Neuronal stem cell (in vitro differentiated cells): ENCODE measurements at regions not wholly inside any gene's neighbourhood (a gene's known extent, or its start where the extent isn't known, plus 50 kb on each side); places are given as distances from the start of the nearest gene placed in this dataset.

Experiments used
- DNase-seq: peaks from one replicate; pipeline ENCODE4 v3.0.0-alpha.2; 2013; ENCODE audit warnings: low spot score
- H2AFZ ChIP-seq: one replicate; pipeline ENCODE4 v1.6.1; 2013; ENCODE audit warnings: mild to moderate bottlenecking, low read length, inconsistent platforms
- H2AK5ac ChIP-seq: 2 replicates; pipeline ENCODE4 v1.6.1; 2013; ENCODE audit warnings: low read depth, mild to moderate bottlenecking, inconsistent platforms, low read length, moderate library complexity, mixed read lengths
- H2BK120ac ChIP-seq: 2 replicates; pipeline ENCODE4 v1.6.1; 2013; ENCODE audit warnings: low read depth, mild to moderate bottlenecking, inconsistent platforms, low read length, moderate library complexity, mixed read lengths
- H2BK12ac ChIP-seq: one replicate; pipeline ENCODE4 v1.6.1; 2013; ENCODE audit warnings: low read length, inconsistent platforms
- H2BK15ac ChIP-seq: 2 replicates; pipeline ENCODE4 v1.6.1; 2013; ENCODE audit warnings: mild to moderate bottlenecking, low read length, inconsistent platforms, mixed read lengths
- H2BK5ac ChIP-seq: one replicate; pipeline ENCODE4 v1.6.1; 2013; ENCODE audit warnings: inconsistent platforms, mild to moderate bottlenecking, low read length, moderate library complexity
- H3K14ac ChIP-seq: one replicate; pipeline ENCODE4 v1.6.1; 2013; ENCODE audit warnings: low read length, inconsistent platforms
- H3K18ac ChIP-seq: 2 replicates; pipeline ENCODE4 v1.6.1; 2013; ENCODE audit warnings: low read length, inconsistent platforms
- H3K23ac ChIP-seq: 2 replicates; pipeline ENCODE4 v1.6.1; 2013; ENCODE audit warnings: low read depth, mild to moderate bottlenecking, mixed read lengths, low read length, inconsistent platforms; ENCODE audit not compliant: poor library complexity
- H3K27ac ChIP-seq: replicated peaks from 3 replicates; pipeline ENCODE4 v1.5.1; 2013; ENCODE audit warnings: low read length, inconsistent platforms
- H3K27me3 ChIP-seq, 3 experiments: 2 replicates each; pipeline ENCODE4 v1.6.1; 2013; ENCODE audit warnings: low read length in 3 of 3, mild to moderate bottlenecking in 2 of 3, inconsistent platforms in 1 of 3, low read depth in 1 of 3, mixed read lengths in 1 of 3, moderate library complexity in 1 of 3; ENCODE audit not compliant: control insufficient read depth in 3 of 3, insufficient read depth in 3 of 3
- H3K36me3 ChIP-seq, 2 donors: replicated peaks in 1 of 2; 2 replicates each; pipeline ENCODE4 v1.6.1; 2013; ENCODE audit warnings: low read length in 2 of 2; ENCODE audit not compliant: control insufficient read depth in 2 of 2, insufficient read depth in 2 of 2
- H3K4ac ChIP-seq: 2 replicates; pipeline ENCODE4 v1.6.1; 2013; ENCODE audit warnings: inconsistent platforms, mild to moderate bottlenecking, low read length, moderate library complexity
- H3K4me1 ChIP-seq, 2 donors: 1 replicate in 1 of 2; 2 replicates in 1 of 2; pipeline ENCODE4 v1.6.1; 2013; ENCODE audit warnings: low read length in 2 of 2, low read depth in 1 of 2; ENCODE audit not compliant: control insufficient read depth in 2 of 2, insufficient read depth in 1 of 2
- H3K4me2 ChIP-seq: one replicate; pipeline ENCODE4 v1.6.1; 2013; ENCODE audit warnings: mild to moderate bottlenecking, low read length, inconsistent platforms; ENCODE audit not compliant: insufficient read depth, poor library complexity, severe bottlenecking
- H3K4me3 ChIP-seq, 2 donors: 2 replicates each; pipeline ENCODE4 v1.5.1; 2013; ENCODE audit warnings: low read length in 2 of 2, mild to moderate bottlenecking in 2 of 2, inconsistent platforms in 1 of 2, moderate library complexity in 1 of 2
- H3K79me1 ChIP-seq: one replicate; pipeline ENCODE4 v1.6.1; 2013; ENCODE audit warnings: low read depth, mild to moderate bottlenecking, inconsistent platforms, low read length, moderate library complexity
- H3K9ac ChIP-seq: one replicate; pipeline ENCODE4 v1.6.1; 2013; ENCODE audit warnings: mild to moderate bottlenecking, low read depth, low read length, inconsistent platforms; ENCODE audit not compliant: poor library complexity
- H3K9me3 ChIP-seq, 2 donors: replicated peaks in 1 of 2; 2 replicates each; pipeline versions ENCODE3 to v1.6.1; 2013; ENCODE audit warnings: low read length in 2 of 2, mild to moderate bottlenecking in 2 of 2, inconsistent platforms in 1 of 2, low read depth in 1 of 2, mixed read lengths in 1 of 2, moderate library complexity in 1 of 2; ENCODE audit not compliant: control insufficient read depth in 2 of 2, insufficient read depth in 1 of 2
- H4K8ac ChIP-seq: one replicate; pipeline ENCODE4 v1.6.1; 2013; ENCODE audit warnings: low read depth, mild to moderate bottlenecking, inconsistent platforms, low read length, moderate library complexity
- H4K91ac ChIP-seq: one replicate; pipeline ENCODE4 v1.6.1; 2013; ENCODE audit warnings: low read length, low read depth, mild to moderate bottlenecking, inconsistent platforms; ENCODE audit not compliant: poor library complexity
- WGBS, 2 donors: extraction: QIAGEN DNeasy Blood & Tissue Kit; methylation state at CpG; one replicate each; pipeline ENCODE4 v1.1.7; 2013; ENCODE audit warnings: missing lambda C conversion rate in 2 of 2, mixed read lengths in 1 of 2; ENCODE audit not compliant: insufficient read length in 2 of 2, insufficient replicate concordance in 1 of 2; ENCODE audit errors: extremely low coverage in 2 of 2; 5-methylcytosine and 5-hydroxymethylcytosine counted together

- Histone ChIP-seq H3K9me3 (no peaks in the 10 kb centered on the region), H3K23ac (no peak overlapping the region), H4K8ac (no peak overlapping the region), H4K91ac (no peak overlapping the region), H3K18ac (no peak overlapping the region), H2BK5ac (no peak overlapping the region), H2BK12ac (no peak overlapping the region), H3K9ac (no peak overlapping the region), H3K27ac (no peak overlapping the region), H2AFZ (no peak overlapping the region), H3K4me2 (no peak overlapping the region), H3K27me3 (no peaks in the 10 kb centered on the region), H3K36me3 (no peaks in the 10 kb centered on the region), H2AK5ac (no peak overlapping the region), H3K4me3 (no peak overlapping the region), H3K4ac (no peak overlapping the region), H3K79me1 (no peaks in the 10 kb centered on the region), H2BK120ac (no peak overlapping the region), H3K14ac (no peak overlapping the region), H3K4me1 (no peaks in the 10 kb centered on the region), H2BK15ac (no peak overlapping the region)
- no peak for DNase-seq
- no CpG with 5 or more reads among the region's 2 CpGs for whole genome bisulfite sequencing, 2 donors
Measured at GRCh38 chr16:22979038-22979437, 165.1 kb downstream of the HS3ST2 start.

DNA sequence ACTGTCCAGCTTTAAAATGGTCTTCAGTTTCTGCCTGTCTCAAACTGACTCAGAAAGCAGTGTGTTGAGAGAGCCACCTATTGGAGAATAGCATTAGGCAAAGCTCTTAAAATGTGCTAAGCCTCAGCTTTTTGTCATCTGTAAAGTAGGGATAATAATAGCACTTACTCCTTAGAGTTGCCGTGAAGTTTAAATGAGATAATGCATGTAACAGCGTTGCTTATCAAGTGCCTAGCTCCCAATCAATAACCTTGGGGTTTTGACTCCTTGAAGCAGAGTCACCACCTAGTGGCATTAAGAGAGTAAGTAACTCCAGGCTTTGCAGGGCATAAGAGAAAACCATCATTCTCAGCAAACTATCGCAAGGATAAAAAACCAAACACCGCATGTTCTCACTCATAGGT is 163.3 kb downstream of the HS3ST2 start:
- no CpG with 5 or more reads among the region's 4 CpGs for WGBS, 2 donors
- Histone ChIP-seq H3K27me3 (no peaks in the 10 kb centered on the region), H3K23ac (no peak overlapping the region), H2BK120ac (no peak overlapping the region), H3K36me3 (no peaks in the 10 kb centered on the region), H3K4me3 (no peak overlapping the region), H2AFZ (no peak overlapping the region), H2AK5ac (no peak overlapping the region), H3K4me1 (no peaks in the 10 kb centered on the region), H3K9ac (no peak overlapping the region), H3K9me3 (no peaks in the 10 kb centered on the region), H4K8ac (no peak overlapping the region), H2BK15ac (no peak overlapping the region), H3K27ac (no peak overlapping the region), H2BK12ac (no peak overlapping the region), H3K18ac (no peak overlapping the region), H4K91ac (no peak overlapping the region), H3K14ac (no peak overlapping the region), H3K4me2 (no peak overlapping the region), H3K4ac (no peak overlapping the region), H2BK5ac (no peak overlapping the region), H3K79me1 (no peaks in the 10 kb centered on the region)
- no peak for DNase-seq

DNA sequence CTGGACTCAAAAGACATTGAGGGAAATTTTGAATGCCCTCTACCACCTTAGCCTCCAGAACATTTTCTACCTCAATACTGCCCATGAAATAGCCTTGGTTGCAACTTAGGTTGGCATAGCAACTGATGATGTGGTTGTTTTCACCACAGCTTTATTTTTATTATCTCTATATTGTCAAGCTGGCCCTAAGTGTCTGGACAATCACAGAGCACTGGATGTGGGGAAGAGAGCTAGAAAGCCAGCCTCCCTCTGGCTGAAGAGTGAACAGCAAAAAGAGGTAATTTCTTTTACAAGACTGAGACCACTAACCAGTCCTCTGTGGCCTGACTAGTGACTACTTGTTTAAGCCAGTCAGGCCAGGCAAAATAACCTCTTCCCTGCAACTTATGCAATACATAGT is 159.6 kb downstream of the HS3ST2 start:
- no peak overlapping the region for H4K8ac ChIP-seq
- no peak overlapping the region for H3K14ac ChIP-seq
- H2BK5ac ChIP-seq, result no peak overlapping the region
- H3K4me3 ChIP-seq, result no peak overlapping the region
- H2BK15ac ChIP-seq, result no peak overlapping the region
- peaks cover 0 to 4% of the 10 kb centered on the region in 2 donors for H3K4me1 ChIP-seq
- no peak for DNase-seq
- H3K23ac ChIP-seq, result no peak overlapping the region
- no peak overlapping the region for H2BK120ac ChIP-seq
- H3K9me3 ChIP-seq, result no peaks in the 10 kb centered on the region
- no peak overlapping the region for H2AK5ac ChIP-seq
- H2AFZ ChIP-seq, result no peak overlapping the region
- H3K9ac ChIP-seq, result no peak overlapping the region
- no peak overlapping the region for H2BK12ac ChIP-seq
- no peak overlapping the region for H3K27ac ChIP-seq
- H4K91ac ChIP-seq, result no peak overlapping the region
- H3K79me1 ChIP-seq, result no peaks in the 10 kb centered on the region
- no peak overlapping the region for H3K4me2 ChIP-seq
- H3K4ac ChIP-seq, result no peak overlapping the region
- no peaks in the 10 kb centered on the region for H3K36me3 ChIP-seq
- no peak overlapping the region for H3K18ac ChIP-seq
- no peaks in the 10 kb centered on the region for H3K27me3 ChIP-seq

- Histone ChIP-seq H2BK5ac (no peak overlapping the region), H2AFZ (no peak overlapping the region), H3K27me3 (no peaks in the 10 kb centered on the region), H2BK15ac (no peak overlapping the region), H2BK120ac (no peak overlapping the region), H3K9ac (no peak overlapping the region), H3K36me3 (no peaks in the 10 kb centered on the region), H2AK5ac (no peak overlapping the region), H4K91ac (no peak overlapping the region), H3K4ac (no peak overlapping the region), H3K9me3 (no peaks in the 10 kb centered on the region), H3K79me1 (no peaks in the 10 kb centered on the region), H3K27ac (no peak overlapping the region), H3K23ac (no peak overlapping the region), H2BK12ac (no peak overlapping the region), H3K4me3 (no peak overlapping the region), H3K14ac (no peak overlapping the region), H3K18ac (no peak overlapping the region), H4K8ac (no peak overlapping the region), H3K4me2 (no peak overlapping the region), H3K4me1 (peaks cover 0 to 4% of the 10 kb centered on the region in 2 donors)
- no peak for DNase-seq
- WGBS, 2 donors, result no CpG with 5 or more reads among the region's 5 CpGs
Measured at GRCh38 chr16:22971346-22971924, 157.5 kb downstream of the HS3ST2 start.
